GM21786 (cell line): ENCODE measurements at regions not wholly inside any gene's neighbourhood (a gene's known extent, or its start where the extent isn't known, plus 50 kb on each side); places are given as distances from the start of the nearest gene placed in this dataset.
"Not testable (repeated sequence)": the region's sequence is repeated elsewhere in the genome, so short reads cannot be mapped to it uniquely, and the experiment has no call there.

Experiments used
- ATAC-seq: cut with Tn5 transposase; IDR thresholded peaks from one replicate; pipeline ENCODE4 v1.9.1; 2021; ENCODE audit not compliant: unreplicated experiment

DNA sequence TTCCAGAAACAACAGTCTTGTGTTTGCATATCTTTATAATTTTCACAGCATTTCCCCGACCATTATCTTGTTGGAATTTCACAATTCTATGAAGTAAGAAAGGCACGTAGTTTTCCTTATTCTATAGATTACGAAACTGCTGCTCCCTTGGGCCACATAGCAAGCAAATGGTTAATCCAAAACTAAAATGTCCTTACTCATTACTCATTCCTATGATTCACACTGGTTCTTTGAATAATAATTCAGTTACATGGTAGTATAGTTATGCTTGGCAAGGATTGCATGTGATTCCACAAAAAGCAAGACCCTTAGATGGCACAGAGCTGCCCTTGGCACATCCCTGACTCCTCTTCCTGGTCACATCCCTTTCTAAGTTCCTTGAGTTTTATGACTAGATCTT is 51.2 kb downstream of the OR13H1 start:
- ATAC-seq = no peak

DNA sequence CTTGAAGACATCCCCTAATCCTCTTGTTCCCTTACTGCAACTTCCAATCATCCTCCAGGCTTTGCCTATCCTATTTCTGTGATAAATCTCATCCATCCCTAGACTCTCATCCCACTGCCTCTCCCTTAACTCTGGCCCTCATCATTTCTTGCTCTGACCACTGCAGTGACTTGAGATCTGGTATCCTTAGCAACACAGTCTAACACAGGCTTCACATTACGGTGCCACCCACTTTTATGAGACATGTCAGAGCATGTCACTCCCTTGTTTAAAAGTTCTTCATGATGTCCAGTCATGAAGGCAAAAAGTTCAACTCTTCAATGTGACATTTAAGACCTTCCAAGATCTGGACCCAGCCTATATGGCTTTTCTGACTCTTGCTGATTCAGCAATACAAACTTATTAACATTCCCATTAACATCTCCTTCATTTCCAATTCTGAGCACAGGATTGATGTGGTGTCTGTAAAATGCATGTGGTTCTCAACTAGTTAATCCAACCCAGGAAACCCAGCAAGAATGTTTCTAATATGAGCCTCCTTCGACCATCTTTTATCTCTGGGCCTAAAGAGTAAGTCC is 64.0 kb downstream of the OR13H1 start:
- no peak for ATAC-seq

DNA sequence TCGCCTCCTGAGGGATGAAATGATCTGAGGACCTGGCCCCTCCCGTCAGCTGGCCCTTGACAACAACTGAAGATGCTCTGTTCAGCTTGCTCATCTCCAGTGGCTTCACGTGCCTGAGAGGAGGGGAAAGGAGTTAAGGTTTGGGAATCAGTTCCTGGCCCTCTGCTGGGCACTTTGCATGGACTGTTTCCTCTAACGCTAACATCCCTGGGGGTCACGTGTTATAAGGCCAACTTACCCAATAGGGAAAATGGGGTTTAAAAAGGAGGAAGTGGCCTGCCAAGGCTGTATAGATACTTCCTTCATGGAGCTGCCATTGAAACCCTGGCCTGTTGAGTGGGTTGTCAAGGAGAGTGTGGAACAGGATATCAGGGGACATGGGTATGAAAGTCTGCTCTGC is 65.6 kb downstream of the OR13H1 start:
- ATAC-seq = no peak

DNA sequence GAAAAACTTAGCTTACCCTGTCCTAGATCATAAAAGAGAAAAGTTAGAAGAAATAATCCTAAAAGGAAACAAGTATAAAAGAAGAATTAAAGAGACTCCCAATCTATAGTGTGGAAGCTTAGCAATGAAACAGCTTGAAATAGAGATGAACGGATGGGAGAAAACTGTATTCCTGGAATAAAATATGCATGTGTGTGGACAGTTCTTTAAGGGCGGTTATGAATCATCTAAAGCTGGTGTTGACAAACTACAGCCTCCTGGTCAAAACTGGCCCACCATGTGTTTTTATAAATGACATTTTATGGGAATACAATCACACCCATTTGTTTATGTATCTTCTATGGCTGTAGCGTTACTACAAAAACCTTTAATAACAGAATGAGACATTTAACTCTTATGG is 69.4 kb downstream of the OR13H1 start:
- no peak for ATAC-seq

DNA sequence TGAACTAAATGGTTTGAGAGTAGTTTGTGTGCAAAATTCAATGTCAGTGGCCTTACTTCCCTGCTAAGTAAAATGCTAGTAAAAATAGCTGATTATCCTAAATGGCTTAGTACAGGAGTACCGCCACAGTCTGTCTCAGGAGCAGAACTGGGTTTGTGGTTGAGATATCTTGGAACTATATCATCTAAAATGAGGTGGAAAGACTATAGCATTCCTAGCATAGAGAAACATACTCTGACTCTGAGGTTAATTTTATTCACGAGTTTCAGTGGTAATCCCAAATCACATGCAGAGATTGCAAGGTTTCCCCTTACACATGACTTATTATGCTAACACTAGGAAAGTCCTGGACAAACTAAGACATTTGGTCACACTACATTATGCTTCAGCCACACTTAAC is 70.4 kb downstream of the OR13H1 start:
- ATAC-seq = no peak

DNA sequence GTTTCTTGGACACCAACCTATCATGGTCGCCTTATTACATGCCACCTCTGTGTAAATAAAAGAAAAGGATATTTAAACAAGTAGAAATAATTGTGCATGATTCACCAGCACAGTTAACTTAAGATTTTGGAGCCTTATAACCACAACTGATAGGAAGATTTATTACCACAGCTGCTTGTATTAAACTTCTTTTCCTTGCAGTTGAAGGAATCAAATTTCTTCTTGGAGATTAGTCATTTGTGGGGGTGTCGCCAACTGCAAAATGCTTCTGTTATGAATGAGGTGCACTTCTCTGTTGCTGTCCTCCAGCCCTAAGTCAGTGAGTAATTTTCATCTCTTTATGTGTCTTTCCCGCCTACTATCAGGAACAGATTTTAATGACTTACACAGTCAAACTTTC is 73.3 kb downstream of the OR13H1 start:
- ATAC-seq = no peak

DNA sequence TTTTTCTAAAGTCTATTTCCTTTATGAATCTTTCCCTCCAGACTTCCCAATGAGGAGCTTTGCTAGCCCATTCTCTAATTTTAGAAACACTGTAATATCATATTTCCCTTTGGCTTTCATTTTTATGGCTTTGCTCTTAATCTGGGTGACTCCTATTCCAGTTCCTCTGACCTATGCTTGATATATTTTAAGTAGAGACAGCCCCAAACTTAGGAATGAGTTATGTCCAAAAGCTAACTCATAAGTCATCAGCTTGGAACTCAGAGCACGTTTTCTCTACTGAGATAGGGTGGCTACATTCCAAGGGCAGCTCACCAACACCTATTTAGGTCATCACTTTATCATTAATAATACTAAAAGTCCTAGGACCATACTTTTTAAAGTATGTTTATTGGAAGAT is 77.8 kb downstream of the OR13H1 start:
- no peak for ATAC-seq

DNA sequence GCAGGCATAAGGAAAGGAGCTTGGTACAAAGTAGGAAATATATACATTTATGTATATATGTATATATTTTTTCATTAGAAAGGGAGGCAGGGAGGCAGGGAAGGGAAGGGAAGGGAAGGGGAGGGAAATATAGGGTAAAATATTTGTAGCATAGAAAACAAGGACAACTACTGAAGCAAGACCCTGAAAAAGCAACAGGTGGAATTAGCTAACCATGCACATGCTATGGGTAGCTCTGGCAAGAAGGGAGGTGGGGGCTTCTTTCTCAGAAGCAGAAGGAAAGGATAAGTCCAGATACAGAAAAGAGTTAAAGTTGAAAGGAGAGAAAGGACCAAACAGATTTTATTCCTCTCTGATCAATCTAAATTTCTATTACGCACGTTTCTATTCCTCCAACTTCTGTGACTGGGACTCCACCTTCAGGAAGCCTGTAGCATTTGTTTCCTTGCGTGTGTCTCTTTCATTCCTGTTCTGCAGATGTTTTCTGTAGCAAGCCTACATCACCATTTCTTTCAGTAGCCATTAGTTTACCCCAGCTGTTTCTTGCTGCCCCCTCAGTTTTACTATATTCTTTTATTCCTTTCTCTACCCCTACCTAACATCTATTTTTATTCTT is 82.9 kb downstream of the OR13H1 start:
- no peak for ATAC-seq

DNA sequence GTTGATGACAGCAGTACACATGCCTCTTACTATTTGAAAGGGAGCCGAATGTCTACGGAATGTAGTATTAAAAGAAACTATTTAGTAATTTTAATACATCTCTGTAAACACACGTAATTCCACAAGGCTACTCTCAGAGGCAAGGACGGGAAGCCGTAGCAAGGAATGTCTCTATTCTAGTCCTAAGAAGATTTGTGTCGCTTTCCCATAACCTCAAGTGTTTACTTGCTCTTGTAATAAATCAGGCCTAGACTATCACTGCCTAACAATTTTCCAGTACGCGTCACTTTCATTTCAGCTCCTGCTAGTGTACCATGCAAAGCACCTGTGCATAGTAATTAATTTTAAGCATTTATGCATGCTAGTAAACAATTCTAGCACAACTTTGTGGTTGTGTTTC is 86.7 kb downstream of the OR13H1 start:
- ATAC-seq = no peak

DNA sequence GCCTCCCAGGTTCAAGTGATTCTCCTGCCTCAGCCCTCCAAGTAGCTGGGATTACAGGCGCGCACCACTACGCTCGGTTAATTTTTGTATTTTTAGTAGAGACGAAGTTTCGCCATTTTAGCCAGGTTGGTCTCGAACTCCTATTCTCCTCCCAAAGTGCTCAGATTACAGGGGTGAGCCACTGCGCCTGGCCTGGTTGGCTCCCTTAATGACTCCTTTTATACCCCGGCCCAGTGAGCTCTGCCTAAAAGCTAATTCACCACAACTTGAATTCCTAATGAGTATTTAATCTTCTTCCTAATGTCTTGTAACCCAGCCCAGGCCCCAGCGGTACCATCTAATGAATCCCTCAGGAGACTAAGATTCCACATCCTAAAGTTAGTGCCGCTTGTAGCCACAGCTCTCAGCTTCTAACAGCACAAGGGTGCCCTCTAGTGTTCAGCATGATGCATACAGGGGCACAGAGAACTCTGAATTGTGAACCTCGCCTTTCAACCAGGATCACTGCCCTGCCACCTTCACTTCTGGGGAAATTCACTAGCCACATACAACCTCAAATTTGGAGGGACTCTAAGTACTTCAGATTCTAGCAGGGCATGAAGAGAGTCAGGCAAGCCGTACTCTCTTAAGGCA is 89.5 kb downstream of the OR13H1 start:
- ATAC-seq = peak; percentile 89

DNA sequence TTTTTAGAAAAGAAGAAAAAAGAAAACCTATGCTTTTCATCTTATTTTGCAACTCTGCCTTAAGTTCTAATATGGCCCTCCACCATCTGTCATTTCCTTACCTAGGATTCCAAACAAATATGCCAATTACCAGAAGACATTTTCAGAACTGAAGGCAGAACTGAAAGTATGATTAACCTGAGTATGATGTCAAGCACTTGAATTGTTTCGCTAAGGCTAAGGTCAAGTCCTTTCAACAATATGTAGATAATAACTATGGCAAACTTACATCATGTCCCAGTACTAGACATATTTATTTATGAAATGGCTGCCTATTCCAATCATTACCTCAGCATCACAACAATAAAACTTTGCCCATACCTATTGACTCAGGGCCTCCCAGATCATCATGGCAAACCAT is 91.0 kb downstream of the OR13H1 start:
- ATAC-seq = no peak

DNA sequence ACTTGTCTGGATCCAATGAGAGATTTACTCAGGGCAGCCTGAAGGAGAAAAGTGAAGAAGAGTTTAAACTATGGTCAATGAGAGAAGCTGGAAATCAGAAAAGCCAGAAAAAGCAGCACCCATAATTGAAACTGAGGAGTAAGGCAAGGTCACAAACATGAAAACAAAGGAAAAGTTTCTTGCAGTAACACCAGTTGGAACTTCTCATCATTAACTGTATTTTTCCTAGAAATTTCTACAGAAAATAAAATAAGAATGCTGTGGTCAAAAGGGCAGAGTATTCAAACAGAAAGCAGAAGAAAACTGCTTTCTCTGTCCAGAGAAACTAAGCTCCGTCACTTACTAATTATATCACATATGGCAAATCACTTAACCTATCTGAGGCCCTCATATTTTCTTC is 102.2 kb downstream of the OR13H1 start:
- ATAC-seq = no peak

DNA sequence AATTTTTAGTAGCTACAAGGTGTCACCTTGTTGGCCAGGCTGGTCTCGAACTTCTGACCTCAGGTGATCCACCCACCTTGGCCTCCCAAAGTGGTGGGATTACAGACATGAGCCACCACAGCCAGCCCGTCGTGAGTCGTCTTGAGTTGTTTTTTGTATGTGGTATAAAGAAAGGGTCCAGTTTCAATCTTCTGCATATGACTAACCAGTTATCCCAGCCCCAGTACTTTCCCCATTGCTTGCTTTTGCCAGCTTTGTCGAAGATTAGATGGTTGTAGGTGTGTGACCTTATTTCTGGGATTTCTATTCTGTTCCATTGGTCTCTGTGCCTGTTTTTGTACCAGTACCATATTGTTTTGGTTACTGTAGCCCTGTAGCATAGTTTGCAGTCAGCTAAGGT is 105.9 kb downstream of the OR13H1 start:
- no peak for ATAC-seq

DNA sequence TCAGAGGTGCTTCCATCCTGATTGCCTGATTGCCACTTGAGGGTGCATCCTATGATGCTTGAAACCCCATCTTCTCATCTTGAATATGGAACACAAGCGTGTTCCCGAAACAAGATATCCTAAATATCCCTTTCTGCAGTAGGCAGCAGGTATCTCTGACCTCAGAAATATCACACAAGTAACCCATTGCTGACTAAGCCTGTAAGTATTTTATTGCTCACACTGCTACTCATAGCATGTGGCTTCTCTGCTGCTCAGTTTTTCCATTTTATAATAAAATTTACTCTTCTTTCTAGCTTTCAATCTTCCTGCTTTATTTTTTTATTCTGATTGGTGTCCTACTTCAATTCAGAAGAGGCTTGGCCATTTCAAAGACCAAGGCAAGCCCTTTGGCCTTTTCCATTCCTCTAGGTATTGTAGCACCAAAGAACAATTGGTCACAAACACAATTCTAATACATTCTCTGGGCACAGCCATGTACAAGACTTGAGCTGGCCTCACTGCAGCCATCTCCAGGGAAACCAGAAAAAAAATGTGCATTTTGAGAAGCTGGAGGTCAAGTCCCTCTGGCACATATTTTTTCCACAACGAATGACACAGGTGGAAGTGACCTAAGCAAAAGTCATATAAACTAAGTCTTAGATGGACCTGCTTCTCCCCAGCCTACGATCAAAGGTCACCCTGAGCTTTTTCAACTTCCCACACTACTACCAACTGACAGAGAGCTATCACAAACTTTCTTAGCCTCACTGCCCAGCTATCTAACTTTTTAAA is 107.0 kb downstream of the OR13H1 start:
- no peak for ATAC-seq

DNA sequence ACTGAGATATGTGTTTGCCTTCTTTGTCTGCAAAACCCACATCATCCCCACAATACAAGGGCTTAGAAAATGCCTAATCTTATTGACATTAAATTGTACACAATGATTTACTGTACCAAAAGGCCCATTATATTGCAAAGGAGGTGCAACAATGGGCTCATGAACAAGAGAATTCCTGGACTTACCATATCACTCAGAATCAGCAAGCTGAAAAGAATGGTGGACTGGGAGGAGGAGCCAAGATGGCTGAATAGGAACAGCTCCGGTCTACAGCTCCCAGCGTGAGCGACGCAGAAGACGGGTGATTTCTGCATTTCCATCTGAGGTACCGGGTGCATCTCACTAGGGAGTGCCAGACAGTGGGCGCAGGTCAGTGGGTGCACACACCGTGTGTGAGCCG is 119.9 kb downstream of the OR13H1 start:
- ATAC-seq = not testable (repeated sequence)

DNA sequence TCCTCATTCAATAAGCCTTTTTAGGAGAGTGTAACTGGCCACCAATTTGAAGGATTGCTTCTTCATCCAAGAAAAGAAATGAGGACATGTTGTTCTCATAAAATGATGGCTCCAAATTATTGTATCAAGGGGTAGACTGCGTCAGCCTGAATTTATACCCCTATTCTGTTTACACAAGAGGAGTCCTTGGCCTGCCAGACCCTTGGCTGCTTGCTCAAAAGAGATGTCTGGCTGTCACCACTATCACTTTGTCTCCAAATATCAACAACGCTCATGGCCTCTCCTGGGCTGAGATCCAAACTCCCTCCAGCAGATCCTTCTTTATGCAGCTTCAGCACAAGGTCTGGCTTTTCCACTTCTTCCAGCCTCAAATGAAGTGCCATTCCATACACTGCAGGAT is 127.9 kb downstream of the OR13H1 start:
- ATAC-seq = no peak

DNA sequence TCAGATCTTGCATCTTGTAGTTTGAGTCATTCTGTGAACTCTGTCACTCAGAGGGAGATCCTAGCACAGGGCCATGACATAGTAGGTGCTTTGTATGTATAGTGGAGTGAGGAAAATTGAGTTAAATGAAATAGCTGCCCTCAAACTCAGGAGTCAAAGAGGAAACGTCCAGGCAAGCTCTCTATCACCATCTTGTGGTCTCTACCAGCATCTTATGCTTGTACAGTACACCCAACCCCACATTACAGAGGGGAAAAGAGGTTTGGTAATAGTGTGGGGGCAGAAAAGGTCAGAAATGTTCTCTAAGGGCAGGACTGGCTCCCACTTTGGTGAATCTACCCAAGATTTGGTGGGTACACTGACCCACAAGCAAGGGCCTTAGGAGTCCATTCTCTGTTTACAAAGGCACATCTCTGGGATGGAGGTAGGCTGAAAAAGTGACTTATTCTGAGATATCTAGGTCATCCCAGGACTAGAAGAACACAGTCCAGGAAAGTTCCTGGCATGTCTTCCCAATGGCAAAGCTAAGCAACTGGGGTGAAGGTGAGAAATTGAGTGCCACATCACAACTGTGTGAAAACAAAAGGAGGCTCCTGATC is 131.8 kb downstream of the OR13H1 start:
- ATAC-seq = peak; percentile 64

DNA sequence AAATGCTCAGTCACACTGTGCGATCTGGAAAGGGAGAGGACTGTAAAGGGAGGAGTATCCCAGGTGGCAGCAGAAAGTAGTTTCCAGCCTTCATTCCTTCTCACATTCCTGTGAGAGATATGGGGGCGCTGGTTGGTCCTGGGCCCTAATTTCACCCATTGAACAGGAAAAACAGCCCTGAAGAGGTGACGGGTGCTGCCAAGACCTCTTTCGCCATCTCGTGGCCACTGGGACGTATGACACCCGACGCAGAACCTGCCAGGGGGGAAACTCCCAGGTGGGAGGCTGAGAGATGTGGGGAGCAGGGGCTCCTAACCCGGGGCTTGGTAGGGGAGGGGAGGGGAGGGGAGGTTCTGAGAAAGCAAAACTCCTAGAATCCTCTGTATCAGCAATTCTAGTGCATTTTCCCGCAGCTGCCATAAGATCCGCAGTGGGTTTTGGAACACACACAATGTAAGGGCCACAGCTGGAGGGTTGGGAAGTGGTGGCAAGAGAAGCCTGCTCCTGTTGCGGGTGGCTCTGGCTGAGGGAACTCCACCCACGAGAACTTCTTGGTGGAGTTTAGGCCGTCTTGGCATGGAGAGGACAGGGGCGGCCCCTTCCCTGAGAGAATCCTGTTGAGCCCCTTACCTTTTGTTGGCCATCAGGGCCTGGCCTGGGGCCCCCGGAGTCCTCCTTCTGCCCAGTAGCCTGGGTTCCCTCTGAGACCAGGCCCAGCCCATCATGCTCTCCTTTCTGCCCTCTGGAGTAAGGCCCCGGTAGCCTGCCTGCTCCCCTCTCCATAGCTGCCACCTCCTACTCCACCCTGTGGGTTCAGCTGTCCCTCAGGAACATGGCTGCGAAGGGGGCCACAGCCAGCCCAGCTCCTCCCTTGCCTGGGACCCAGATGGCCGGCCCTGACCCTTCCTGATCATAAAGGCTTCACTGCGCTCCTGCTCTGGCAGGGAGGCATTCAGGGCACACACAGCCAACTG is 134.1 kb downstream of the OR13H1 start:
- peak; percentile 72 for ATAC-seq

DNA sequence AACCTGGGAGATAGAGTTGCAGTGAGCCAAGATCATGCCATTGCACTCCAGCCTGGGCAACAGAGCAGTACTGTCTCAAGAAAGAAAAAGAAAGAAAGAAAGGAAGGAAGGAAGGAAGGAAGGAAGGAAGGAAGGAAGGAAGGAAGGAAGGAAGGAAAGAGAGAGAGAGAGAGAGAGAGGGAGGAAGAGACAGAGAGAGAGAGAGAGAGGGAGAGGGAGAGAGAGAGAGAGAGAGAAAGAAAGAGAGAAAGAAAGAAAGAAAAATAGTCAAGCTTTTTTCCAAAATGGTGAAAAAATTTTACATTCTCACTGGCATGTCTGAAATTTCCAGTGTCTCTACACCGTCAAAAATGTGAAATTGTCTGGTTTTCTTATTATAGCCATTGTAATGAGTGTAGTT is 138.9 kb downstream of the OR13H1 start:
- not testable (repeated sequence) for ATAC-seq

DNA sequence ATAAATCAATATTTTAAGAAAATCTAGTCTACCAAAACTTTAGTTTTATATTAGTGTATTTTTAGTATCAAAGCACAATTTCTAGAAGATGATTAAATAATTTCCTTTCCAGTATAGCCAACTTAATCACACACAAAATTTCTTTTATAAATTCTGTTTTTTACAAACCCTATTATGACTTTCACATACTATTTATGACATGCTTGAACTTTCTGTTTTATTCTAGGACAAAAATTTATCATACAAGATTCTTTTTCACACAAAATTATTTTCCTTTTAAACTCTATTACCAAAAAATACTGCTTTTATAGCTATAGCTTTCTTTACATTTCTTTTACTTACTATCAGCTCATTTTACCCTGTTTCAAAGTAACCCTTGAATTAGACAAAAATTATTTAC is 149.5 kb downstream of the OR13H1 start:
- no peak for ATAC-seq
